SK-N-SH (cell line): ENCODE measurements at regions not wholly inside any gene's neighbourhood (a gene's known extent, or its start where the extent isn't known, plus 50 kb on each side); places are given as distances from the start of the nearest gene placed in this dataset.

Experiments used
- CTCF ChIA-PET: fragments of 300-600, 350-600 bp; formaldehyde crosslinking; extraction: SDS; loops from one replicate; lab custom pipeline; 2021; lab: Yijun Ruan, JAX
- POLR2A ChIA-PET: fragments of 350-600 bp; sonication (Branson Sonifier 250); formaldehyde crosslinking; extraction: SDS; loops from one replicate; lab custom pipeline; 2020; ENCODE audit warnings: antibody characterized with exemption, inconsistent platforms; lab: Yijun Ruan, JAX
- DNase-seq: peaks from one replicate; pipeline ENCODE4 v3.0.0; 2012
- H2AFZ ChIP-seq: fragments of 200-600 bp; sonication (generic); 2 replicates; pipeline ENCODE4 v1.8.1; 2016; ENCODE audit warnings: antibody characterized with exemption, mild to moderate bottlenecking, low read depth
- H3F3A ChIP-seq: fragments of 200-600 bp; sonication (generic); replicated peaks from 2 replicates; pipeline ENCODE3; 2016; ENCODE audit warnings: antibody characterized with exemption, mild to moderate bottlenecking; ENCODE audit not compliant: insufficient read depth
- H3K27ac ChIP-seq, 2 experiments: fragments of 200-500 bp in 1 of 2; fragments of 200-600 bp in 1 of 2; sonication (Bioruptor generic) in 1 of 2; sonication (generic), shearing (Covaris generic) in 1 of 2; 2 replicates each; pipeline versions ENCODE4 v1.5.1 to v1.6.1; 2014 to 2016; ENCODE audit warnings: low read depth in 2 of 2, inconsistent platforms in 1 of 2, low read length in 1 of 2, mild to moderate bottlenecking in 1 of 2, mixed read lengths in 1 of 2
- H3K27me3 ChIP-seq: fragments of 200-600 bp; sonication (generic), shearing (Covaris generic); 2 replicates; pipeline ENCODE4 v1.6.1; 2016; ENCODE audit warnings: mixed run types; ENCODE audit not compliant: insufficient read depth
- H3K36me3 ChIP-seq, 2 experiments: fragments of 200-500 bp in 1 of 2; fragments of 200-600 bp in 1 of 2; sonication (Bioruptor generic) in 1 of 2; sonication (generic) in 1 of 2; replicated peaks in 1 of 2; 2 replicates each; pipeline versions ENCODE3 to v1.5.1; 2014 to 2016; ENCODE audit warnings: low read length in 1 of 2, mild to moderate bottlenecking in 1 of 2; ENCODE audit not compliant: insufficient read depth in 2 of 2, control insufficient read depth in 1 of 2
- H3K4me1 ChIP-seq, 2 experiments: fragments of 200-500 bp in 1 of 2; fragments of 200-600 bp in 1 of 2; sonication (Bioruptor generic) in 1 of 2; sonication (generic), shearing (Covaris generic) in 1 of 2; 2 replicates each; pipeline versions ENCODE4 v1.5.1 to v1.6.1; 2014 to 2016; ENCODE audit warnings: low read depth in 1 of 2, low read length in 1 of 2, mixed run types in 1 of 2; ENCODE audit not compliant: insufficient read depth in 2 of 2, control insufficient read depth in 1 of 2
- H3K4me2 ChIP-seq: fragments of 200-600 bp; sonication (generic), shearing (Covaris generic); 2 replicates; pipeline ENCODE4 v1.6.1; 2017; ENCODE audit warnings: mixed run types
- H3K4me3 ChIP-seq, 2 experiments: fragments of 200-500 bp in 1 of 2; fragments of 200-600 bp in 1 of 2; sonication (Bioruptor generic) in 1 of 2; sonication (generic), shearing (Covaris generic) in 1 of 2; 2 replicates each; pipeline versions ENCODE4 v1.5.1 to v1.8.1; 2014 to 2016; ENCODE audit warnings: low read depth in 2 of 2, inconsistent platforms in 1 of 2, low read length in 1 of 2, mild to moderate bottlenecking in 1 of 2, mixed read lengths in 1 of 2, moderate library complexity in 1 of 2
- H3K79me2 ChIP-seq: fragments of 200-600 bp; sonication (generic); 2 replicates; pipeline ENCODE4 v1.8.1; 2017; ENCODE audit warnings: mild to moderate bottlenecking; ENCODE audit not compliant: insufficient read depth
- H3K9ac ChIP-seq: fragments of 200-600 bp; sonication (generic); 2 replicates; pipeline ENCODE4 v1.6.1; 2017; ENCODE audit warnings: mixed run types
- H3K9me2 ChIP-seq: fragments of 200-600 bp; sonication (generic); 2 replicates; pipeline ENCODE4 v1.6.1; 2017; ENCODE audit warnings: mixed run types
- H3K9me3 ChIP-seq: fragments of 200-600 bp; sonication (generic); 2 replicates; pipeline ENCODE4 v1.6.1; 2017; ENCODE audit warnings: mixed run types, mild to moderate bottlenecking, moderate library complexity
- H4K20me1 ChIP-seq: fragments of 200-600 bp; sonication (generic); 2 replicates; pipeline ENCODE4 v1.6.1; 2017; ENCODE audit warnings: mild to moderate bottlenecking, mixed run types; ENCODE audit not compliant: insufficient read depth
- CHD2 ChIP-seq: fragments of 150-350 bp; IDR thresholded peaks from 2 replicates; pipeline ENCODE4 v1.6.1; 2018; ENCODE audit warnings: low read length; ENCODE audit not compliant: partially characterized antibody
- CTCF ChIP-seq: fragments of 200-600 bp; sonication (generic); IDR thresholded peaks from 2 replicates; pipeline ENCODE4 v1.6.1; 2017; ENCODE audit warnings: antibody characterized with exemption, mild to moderate bottlenecking, moderate library complexity
- ELF1 ChIP-seq: IDR thresholded peaks from 2 replicates; pipeline ENCODE4 v1.4.0; 2012
- EP300 ChIP-seq, 2 experiments: IDR thresholded peaks; 2 replicates each; pipeline versions ENCODE4 v1.4.0 to v1.6.1; 2012; ENCODE audit warnings: borderline replicate concordance in 1 of 2, low read depth in 1 of 2, low read length in 1 of 2
- FOXM1 ChIP-seq: IDR thresholded peaks from 2 replicates; pipeline ENCODE4 v1.4.0; 2012; ENCODE audit warnings: low read depth, mild to moderate bottlenecking
- JUND ChIP-seq: IDR thresholded peaks from 2 replicates; pipeline ENCODE4 v1.4.0; 2012
- MAX ChIP-seq: IDR thresholded peaks from 2 replicates; pipeline ENCODE4 v1.4.0; 2012; ENCODE audit warnings: low read depth
- MXI1 ChIP-seq: IDR thresholded peaks from 2 replicates; pipeline ENCODE4 v1.6.1; 2012; ENCODE audit warnings: mild to moderate bottlenecking, low read depth, low read length, improper control_type of control experiment
- NFIC ChIP-seq: IDR thresholded peaks from 2 replicates; pipeline ENCODE4 v1.4.0; 2012; ENCODE audit warnings: borderline replicate concordance
- POLR2AphosphoS5 ChIP-seq: IDR thresholded peaks from 2 replicates; pipeline ENCODE4 v1.6.1; 2012; ENCODE audit warnings: low read depth, low read length
- RFX5 ChIP-seq: IDR thresholded peaks from 2 replicates; pipeline ENCODE4 v1.6.1; 2012; ENCODE audit warnings: mild to moderate bottlenecking, improper control_type of control experiment, low read length
- SIN3A ChIP-seq: IDR thresholded peaks from 2 replicates; pipeline ENCODE4 v1.6.1; 2012; ENCODE audit warnings: low read depth, mild to moderate bottlenecking, low read length, moderate library complexity, borderline replicate concordance
- TAF1 ChIP-seq: IDR thresholded peaks from 2 replicates; pipeline ENCODE4 v1.6.1; 2012; ENCODE audit warnings: low read depth, mild to moderate bottlenecking, low read length, moderate library complexity, borderline replicate concordance
- TEAD4 ChIP-seq: IDR thresholded peaks from 2 replicates; pipeline ENCODE4 v1.4.0; 2012; ENCODE audit warnings: mild to moderate bottlenecking, borderline replicate concordance; ENCODE audit not compliant: insufficient read depth
- USF1 ChIP-seq: IDR thresholded peaks from 2 replicates; pipeline ENCODE4 v1.4.0; 2012; ENCODE audit warnings: low read depth, borderline replicate concordance
- ZBTB33 ChIP-seq: IDR thresholded peaks from 2 replicates; pipeline ENCODE4 v1.4.0; 2012; ENCODE audit warnings: low read depth, borderline replicate concordance
- TF ChIP-seq, protein P1 (sequence below): IDR thresholded peaks from 2 replicates; pipeline ENCODE4; 2012
- TF ChIP-seq, protein P2 (sequence below): fragments of 150-350 bp; IDR thresholded peaks from 2 replicates; pipeline ENCODE4 v1.6.1; 2017; ENCODE audit warnings: antibody characterized with exemption, low read length, low read depth, borderline replicate concordance
- TF ChIP-seq, protein P3 (sequence below): fragments of 150-350 bp; IDR thresholded peaks from 2 replicates; pipeline ENCODE4 v1.6.1; 2016; ENCODE audit warnings: mild to moderate bottlenecking, low read depth, low read length

GRCh38 chrX:122440832-122441231, 743.2 kb upstream of the GRIA3 start:
- Histone ChIP-seq H3K27me3 (no peaks in the 10 kb centered on the region), H3K4me3 (no peak overlapping the region), H3K9me3 (no peaks in the 10 kb centered on the region), H3K4me2 (no peak overlapping the region), H3F3A (no peaks in the 10 kb centered on the region), H3K36me3 (no peaks in the 10 kb centered on the region), H2AFZ (no peak overlapping the region), H3K27ac (no peak overlapping the region), H3K9me2 (no peaks in the 10 kb centered on the region), H3K9ac (no peak overlapping the region), H3K79me2 (no peaks in the 10 kb centered on the region), H4K20me1 (no peaks in the 10 kb centered on the region), H3K4me1 (no peaks in the 10 kb centered on the region)
- ChIA-PET CTCF (no interaction called here), POLR2A (no interaction called here)
- DNase-seq: no peak
- TF ChIP-seq CHD2 (no peak), JUND (no peak), ELF1 (no peak), MAX (no peak), TAF1 (no peak), MXI1 (no peak), CTCF (no peak), ZBTB33 (no peak), POLR2AphosphoS5 (no peak), RFX5 (no peak), NFIC (no peak), USF1 (no peak), FOXM1 (no peak), TEAD4 (no peak), EP300 (IDR thresholded peaks at IDR 0.05; ENCODE audit: borderline replicate concordance in 1 of 2, low read depth in 1 of 2, low read length in 1 of 2) (no peak), SIN3A (no peak)
- TF ChIP-seq, protein P1, sequence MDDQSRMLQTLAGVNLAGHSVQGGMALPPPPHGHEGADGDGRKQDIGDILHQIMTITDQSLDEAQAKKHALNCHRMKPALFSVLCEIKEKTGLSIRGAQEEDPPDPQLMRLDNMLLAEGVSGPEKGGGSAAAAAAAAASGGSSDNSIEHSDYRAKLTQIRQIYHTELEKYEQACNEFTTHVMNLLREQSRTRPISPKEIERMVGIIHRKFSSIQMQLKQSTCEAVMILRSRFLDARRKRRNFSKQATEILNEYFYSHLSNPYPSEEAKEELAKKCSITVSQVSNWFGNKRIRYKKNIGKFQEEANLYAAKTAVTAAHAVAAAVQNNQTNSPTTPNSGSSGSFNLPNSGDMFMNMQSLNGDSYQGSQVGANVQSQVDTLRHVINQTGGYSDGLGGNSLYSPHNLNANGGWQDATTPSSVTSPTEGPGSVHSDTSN: no peak
- TF ChIP-seq, protein P2, sequence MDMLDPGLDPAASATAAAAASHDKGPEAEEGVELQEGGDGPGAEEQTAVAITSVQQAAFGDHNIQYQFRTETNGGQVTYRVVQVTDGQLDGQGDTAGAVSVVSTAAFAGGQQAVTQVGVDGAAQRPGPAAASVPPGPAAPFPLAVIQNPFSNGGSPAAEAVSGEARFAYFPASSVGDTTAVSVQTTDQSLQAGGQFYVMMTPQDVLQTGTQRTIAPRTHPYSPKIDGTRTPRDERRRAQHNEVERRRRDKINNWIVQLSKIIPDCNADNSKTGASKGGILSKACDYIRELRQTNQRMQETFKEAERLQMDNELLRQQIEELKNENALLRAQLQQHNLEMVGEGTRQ: no peak
- TF ChIP-seq, protein P3, sequence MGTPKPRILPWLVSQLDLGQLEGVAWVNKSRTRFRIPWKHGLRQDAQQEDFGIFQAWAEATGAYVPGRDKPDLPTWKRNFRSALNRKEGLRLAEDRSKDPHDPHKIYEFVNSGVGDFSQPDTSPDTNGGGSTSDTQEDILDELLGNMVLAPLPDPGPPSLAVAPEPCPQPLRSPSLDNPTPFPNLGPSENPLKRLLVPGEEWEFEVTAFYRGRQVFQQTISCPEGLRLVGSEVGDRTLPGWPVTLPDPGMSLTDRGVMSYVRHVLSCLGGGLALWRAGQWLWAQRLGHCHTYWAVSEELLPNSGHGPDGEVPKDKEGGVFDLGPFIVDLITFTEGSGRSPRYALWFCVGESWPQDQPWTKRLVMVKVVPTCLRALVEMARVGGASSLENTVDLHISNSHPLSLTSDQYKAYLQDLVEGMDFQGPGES: no peak
